Activated T-cell treated with anti-CD3 and anti-CD28 coated beads, Interleukin-2, amount 50 U/mL, for 24 hours (primary cell): ENCODE measurements at regions not wholly inside any gene's neighbourhood (a gene's known extent, or its start where the extent isn't known, plus 50 kb on each side); places are given as distances from the start of the nearest gene placed in this dataset.

Experiments
- DNase-seq: peaks from one replicate; pipeline ENCODE4 v3.0.0-alpha.2; 2020
- H3K27ac Mint-ChIP-seq: 2 replicates; pipeline ENCODE4 v1.8.0; 2020; ENCODE audit warnings: mild to moderate bottlenecking, mixed read lengths
- H3K27me3 Mint-ChIP-seq: 2 replicates; pipeline ENCODE4 v1.8.0; 2020; ENCODE audit warnings: mixed read lengths
- H3K36me3 Mint-ChIP-seq: 2 replicates; pipeline ENCODE4 v1.8.0; 2020; ENCODE audit warnings: low read depth, mixed read lengths
- H3K4me1 Mint-ChIP-seq: 2 replicates; pipeline ENCODE4 v1.8.0; 2020; ENCODE audit warnings: low read depth, mixed read lengths
- H3K4me3 Mint-ChIP-seq: 2 replicates; pipeline ENCODE4 v1.8.0; 2020; ENCODE audit warnings: mild to moderate bottlenecking, moderate library complexity, mixed read lengths
- H3K9me3 Mint-ChIP-seq: 2 replicates; pipeline ENCODE4 v1.8.0; 2020; ENCODE audit warnings: mixed read lengths

DNA sequence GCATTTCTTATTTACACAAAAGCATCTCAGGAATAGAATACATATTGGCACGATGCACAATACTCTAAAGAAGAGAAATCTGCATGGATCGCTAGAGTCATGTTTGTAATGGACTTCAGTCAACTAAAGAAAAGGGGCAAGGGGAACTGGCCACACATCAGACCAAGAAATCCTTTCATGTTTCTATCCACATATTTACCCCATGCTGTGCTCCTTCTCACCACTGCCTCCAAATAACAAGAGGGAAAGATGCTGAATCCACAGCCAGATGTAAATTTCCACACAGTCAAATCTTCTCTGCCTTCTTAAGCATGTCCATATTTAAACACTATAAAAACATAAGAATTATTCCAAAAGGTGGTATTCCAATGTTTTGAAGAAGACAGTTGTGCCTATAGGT lies 67.6 kb downstream of the COX18 start:
- no peak for DNase-seq
- no peaks in the 10 kb centered on the region for H3K36me3 Mint-ChIP-seq
- H3K9me3 Mint-ChIP-seq: no peaks in the 10 kb centered on the region
- no peak overlapping the region for H3K4me3 Mint-ChIP-seq
- no peak overlapping the region for H3K27ac Mint-ChIP-seq
- peaks cover 35% of the 10 kb centered on the region for H3K27me3 Mint-ChIP-seq
- no peaks in the 10 kb centered on the region for H3K4me1 Mint-ChIP-seq

DNA sequence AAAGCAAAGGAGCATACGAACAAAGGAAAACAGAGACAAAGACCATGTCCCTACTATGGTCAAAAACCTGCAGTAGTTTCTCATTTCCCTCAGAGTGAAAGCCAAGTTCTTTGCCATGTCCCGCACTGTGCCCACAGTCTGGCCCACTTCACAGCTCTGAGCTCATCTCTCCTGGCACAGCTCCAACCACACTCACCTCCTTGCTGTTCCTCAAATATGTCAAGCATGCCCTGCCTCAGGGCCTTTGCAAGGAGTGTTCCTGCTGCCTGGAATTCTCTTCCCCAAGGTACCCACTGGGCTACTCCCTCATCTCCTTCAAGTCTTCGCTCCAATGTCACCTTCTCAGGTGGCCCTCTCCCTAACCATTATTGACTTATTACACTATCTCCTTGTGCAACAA lies 72.1 kb downstream of the COX18 start:
- no peak overlapping the region for H3K4me3 Mint-ChIP-seq
- no peaks in the 10 kb centered on the region for H3K9me3 Mint-ChIP-seq
- no peaks in the 10 kb centered on the region for H3K4me1 Mint-ChIP-seq
- H3K36me3 Mint-ChIP-seq: no peaks in the 10 kb centered on the region
- no peak for DNase-seq
- no peak overlapping the region for H3K27ac Mint-ChIP-seq
- peaks cover 19% of the 10 kb centered on the region for H3K27me3 Mint-ChIP-seq

DNA sequence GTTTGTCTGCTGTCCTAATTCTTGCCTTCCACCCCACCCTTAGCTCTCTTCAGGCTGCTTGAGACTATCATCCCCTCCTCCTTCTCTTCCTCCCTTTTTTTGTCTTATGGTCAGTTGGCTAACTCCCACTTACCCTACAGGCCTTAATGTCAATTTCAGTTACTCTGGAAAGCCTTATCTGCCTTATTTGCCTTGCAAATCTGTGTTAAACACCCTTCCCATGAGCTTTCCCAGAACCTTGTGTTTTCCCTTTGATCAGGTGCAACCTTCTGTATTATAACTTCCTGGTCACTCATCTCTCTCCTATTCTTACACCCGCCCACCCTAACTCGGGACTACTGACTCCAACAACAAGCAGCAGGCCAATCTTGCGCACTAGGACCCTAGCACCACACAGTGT lies 74.8 kb downstream of the COX18 start:
- no peak overlapping the region for H3K4me3 Mint-ChIP-seq
- H3K27me3 Mint-ChIP-seq: peaks cover 25% of the 10 kb centered on the region
- H3K9me3 Mint-ChIP-seq: no peaks in the 10 kb centered on the region
- DNase-seq: no peak
- H3K36me3 Mint-ChIP-seq: no peaks in the 10 kb centered on the region
- H3K4me1 Mint-ChIP-seq: no peaks in the 10 kb centered on the region
- H3K27ac Mint-ChIP-seq: no peak overlapping the region

DNA sequence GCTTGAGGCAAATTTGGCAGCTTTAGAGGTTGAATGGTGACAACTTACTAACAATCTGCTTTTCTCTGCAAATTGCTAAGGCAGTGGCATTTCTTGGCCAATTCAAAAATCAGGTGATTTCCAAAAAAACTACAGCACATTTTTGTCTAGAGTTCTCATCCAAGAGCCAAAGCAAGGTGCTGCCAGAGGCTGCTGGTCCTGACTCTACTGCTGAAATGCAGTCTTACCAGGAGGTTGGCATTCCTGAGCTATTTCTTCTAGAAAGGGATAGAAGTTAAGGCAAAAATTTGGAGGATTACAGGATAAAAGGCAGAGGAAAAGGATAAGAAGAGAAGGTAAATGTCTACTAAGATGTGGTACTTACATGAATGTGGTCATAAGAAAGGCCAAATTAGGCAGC lies 75.6 kb downstream of the COX18 start:
- H3K4me1 Mint-ChIP-seq: no peaks in the 10 kb centered on the region
- H3K27me3 Mint-ChIP-seq: peaks cover 25% of the 10 kb centered on the region
- H3K9me3 Mint-ChIP-seq: no peaks in the 10 kb centered on the region
- no peak for DNase-seq
- no peak overlapping the region for H3K4me3 Mint-ChIP-seq
- H3K36me3 Mint-ChIP-seq: no peaks in the 10 kb centered on the region
- H3K27ac Mint-ChIP-seq: no peak overlapping the region

DNA sequence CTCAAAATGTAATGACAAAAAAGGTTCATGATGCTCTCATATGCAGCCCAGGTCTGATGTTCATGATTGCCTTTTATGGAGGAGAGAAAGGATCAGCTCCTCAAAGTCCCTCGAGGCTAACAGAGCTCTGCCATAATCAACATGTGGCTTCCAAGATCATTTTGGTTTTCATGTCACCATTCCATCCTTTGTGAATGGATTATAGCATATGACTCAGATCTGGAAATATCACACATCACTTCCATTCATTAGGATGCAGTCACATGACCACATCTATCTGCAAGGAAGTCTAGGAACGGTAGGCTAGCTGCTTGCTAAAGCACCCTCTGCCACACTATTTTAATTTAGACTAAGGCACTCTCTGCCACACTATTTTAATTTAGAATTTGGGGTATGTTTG lies 77.6 kb downstream of the COX18 start:
- H3K9me3 Mint-ChIP-seq: no peaks in the 10 kb centered on the region
- H3K27ac Mint-ChIP-seq: no peak overlapping the region
- H3K4me3 Mint-ChIP-seq: no peak overlapping the region
- peaks cover 22% of the 10 kb centered on the region for H3K27me3 Mint-ChIP-seq
- no peaks in the 10 kb centered on the region for H3K4me1 Mint-ChIP-seq
- H3K36me3 Mint-ChIP-seq: no peaks in the 10 kb centered on the region
- DNase-seq: no peak

DNA sequence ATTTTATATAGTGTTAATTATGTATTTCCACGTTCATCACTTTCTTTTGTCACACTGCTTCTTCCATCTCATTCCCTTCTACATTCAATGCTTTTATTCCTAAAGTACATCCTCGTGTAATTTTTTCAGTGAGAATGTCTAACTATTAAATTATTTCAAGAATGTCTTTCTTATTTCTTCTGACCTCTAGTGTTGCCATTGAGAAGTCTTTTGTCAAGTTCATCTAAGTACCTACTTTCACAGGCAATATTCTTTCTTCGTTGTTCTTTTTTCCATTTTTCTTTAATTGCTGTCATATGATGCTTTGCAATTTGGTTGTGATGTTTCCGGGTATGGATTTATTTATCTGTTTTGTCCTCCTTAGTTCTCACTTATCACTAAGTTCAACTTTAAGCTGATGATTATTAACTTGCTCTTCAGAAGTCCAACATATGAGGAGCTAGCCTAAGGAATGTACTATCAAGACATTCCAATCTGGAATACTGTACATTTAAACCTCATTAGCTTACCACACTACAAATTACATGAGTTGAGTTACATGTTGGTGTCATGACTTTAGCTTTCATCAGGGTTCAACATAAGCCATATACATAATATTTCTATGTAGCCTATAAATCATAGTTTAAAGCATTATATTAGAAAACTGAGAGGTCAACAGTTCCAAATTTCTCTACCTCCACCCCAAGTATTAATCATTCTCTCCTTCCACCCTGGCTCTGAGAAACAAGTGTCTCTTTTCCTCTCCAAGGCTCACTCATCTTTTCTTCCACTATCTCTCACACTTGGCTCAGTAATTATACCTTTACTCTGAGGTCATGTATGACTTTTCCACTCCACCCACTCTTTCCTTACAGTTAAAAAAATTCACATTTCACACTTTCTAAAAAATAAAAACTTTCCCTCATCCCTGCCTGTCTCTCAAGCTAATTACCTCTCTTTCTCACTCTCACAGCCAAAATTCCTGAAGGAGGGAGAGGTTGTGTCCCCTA lies 81.5 kb downstream of the COX18 start:
- no peaks in the 10 kb centered on the region for H3K9me3 Mint-ChIP-seq
- peaks cover 15% of the 10 kb centered on the region for H3K27me3 Mint-ChIP-seq
- H3K4me3 Mint-ChIP-seq: no peak overlapping the region
- H3K4me1 Mint-ChIP-seq: peaks cover 11% of the 10 kb centered on the region
- no peak for DNase-seq
- no peak overlapping the region for H3K27ac Mint-ChIP-seq
- H3K36me3 Mint-ChIP-seq: no peaks in the 10 kb centered on the region

DNA sequence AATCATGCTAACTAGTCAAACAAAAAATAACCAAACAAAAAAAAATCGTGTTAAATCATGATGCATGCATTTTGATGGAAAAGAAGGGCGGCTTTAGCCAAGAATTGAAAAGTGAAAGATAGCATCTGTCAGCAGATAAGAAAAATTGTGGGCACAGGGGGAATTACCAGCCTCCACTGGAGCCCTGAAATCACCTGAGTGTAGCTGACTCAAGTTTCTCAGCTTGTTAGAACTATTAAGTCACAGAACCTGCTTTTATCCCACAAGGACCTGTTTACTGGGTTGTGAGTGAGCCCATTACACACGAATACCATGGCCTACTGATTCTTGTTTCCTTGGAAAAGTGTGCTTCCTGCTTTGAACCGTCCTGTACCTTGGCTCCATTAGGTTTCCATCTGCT lies 85.2 kb downstream of the COX18 start:
- Mint-ChIP-seq H3K9me3 (no peaks in the 10 kb centered on the region), H3K4me1 (peaks cover 11% of the 10 kb centered on the region), H3K36me3 (no peaks in the 10 kb centered on the region), H3K4me3 (no peak overlapping the region), H3K27ac (no peak overlapping the region), H3K27me3 (no peaks in the 10 kb centered on the region)
- no peak for DNase-seq

DNA sequence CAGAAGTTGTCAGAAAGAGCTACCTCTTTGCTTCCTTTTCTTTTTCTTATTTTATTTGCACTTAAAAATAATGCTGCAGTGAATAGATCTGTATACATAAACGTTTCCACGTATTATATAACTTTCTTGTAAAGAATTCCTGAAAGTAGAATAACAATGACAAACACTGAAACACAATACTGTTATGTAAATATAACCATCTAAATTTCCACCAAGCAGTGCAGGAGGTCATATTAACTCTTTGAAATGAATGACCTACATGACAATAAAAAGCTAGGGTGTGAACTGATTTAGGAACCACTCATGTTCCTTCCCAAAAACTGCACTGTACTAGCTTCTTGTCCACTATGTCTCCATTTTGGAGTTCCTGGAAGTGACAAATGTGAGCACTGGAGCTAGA lies 85.8 kb downstream of the COX18 start:
- no peaks in the 10 kb centered on the region for H3K36me3 Mint-ChIP-seq
- DNase-seq: no peak
- H3K27ac Mint-ChIP-seq: no peak overlapping the region
- peaks cover 12% of the 10 kb centered on the region for H3K4me1 Mint-ChIP-seq
- peaks cover 2% of the 10 kb centered on the region for H3K27me3 Mint-ChIP-seq
- no peaks in the 10 kb centered on the region for H3K9me3 Mint-ChIP-seq
- no peak overlapping the region for H3K4me3 Mint-ChIP-seq

DNA sequence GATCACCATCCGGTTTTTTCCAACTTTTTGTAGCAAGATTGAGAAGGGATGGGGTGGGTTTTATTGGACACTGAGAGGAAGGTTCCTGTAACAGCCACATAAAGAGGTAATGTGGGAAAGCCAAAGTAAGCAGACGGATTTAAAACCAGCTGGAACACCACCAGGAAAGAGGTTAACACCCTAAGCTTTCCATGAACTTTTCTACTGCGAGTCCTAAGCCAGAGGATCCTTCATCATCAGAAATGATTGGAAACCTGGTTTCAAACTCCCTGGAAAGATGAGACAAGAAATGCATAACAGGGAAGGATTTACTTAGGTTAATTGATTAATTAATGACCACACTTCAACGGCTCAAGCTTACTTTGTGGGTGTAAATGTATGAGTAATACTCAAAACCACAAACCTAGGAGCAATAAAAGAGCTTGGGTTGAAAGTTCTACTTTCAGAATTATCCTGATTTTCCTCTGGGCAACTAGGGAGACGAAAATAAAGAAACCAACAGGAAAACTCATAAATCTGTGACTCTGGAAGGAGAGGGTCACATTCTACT lies 91.5 kb downstream of the COX18 start:
- Mint-ChIP-seq H3K9me3 (no peaks in the 10 kb centered on the region), H3K27ac (no peak overlapping the region), H3K27me3 (peaks cover 38% of the 10 kb centered on the region), H3K36me3 (no peaks in the 10 kb centered on the region), H3K4me1 (peaks cover 4% of the 10 kb centered on the region), H3K4me3 (no peak overlapping the region)
- DNase-seq: no peak

DNA sequence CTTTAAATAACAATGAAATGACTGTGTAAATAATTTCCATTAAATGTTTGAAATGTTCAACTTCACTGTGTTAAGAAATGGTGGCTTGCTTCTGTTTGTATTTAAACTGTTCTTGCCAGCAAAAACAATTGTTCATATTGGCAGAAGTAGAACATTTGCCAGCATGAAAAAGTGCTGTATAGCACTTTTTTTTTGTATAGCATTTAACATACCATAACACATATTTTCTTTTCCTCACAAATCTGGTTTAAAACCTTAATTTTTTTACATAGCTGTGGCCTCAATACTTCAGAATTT lies 94.1 kb downstream of the COX18 start:
- no peak for DNase-seq
- Mint-ChIP-seq H3K27ac (no peak overlapping the region), H3K9me3 (no peaks in the 10 kb centered on the region), H3K4me3 (no peak overlapping the region), H3K27me3 (peaks cover 57% of the 10 kb centered on the region), H3K36me3 (no peaks in the 10 kb centered on the region), H3K4me1 (peaks cover 4% of the 10 kb centered on the region)

DNA sequence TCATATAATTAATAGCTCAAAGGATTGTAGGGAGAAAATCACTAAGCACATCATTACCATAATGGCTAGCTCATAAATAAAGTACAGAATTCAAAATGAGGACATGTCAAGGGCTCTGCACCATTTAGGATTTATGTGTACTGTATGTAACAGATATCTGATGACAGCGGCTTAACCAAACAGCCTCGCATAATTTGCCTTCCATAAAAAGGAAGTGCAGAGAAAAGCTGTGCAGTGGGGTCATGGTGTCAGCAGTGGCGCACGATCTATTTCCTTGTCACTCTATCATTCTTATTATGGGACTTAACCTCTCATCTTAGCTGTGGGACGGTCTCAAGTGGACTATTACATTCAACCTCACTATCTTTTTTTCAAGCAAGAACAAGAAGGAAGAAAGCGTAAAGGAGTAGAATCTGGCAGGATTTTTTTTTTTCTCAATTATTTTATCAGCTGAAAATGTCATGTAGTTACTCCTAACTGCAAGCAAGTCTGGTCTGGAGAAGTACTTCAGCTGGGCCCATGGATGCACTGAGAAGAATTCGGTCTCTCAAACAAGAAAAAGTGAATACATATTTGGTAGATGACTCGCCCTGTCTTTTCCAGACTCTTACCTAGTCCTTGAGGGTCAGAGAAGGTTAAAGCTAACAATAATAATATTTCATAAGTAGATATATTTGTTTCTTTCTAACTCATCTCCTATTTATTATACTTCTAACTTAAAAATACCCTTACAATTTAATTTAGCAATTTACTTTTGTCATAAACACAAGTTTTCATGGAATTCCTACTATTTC lies 94.6 kb downstream of the COX18 start:
- H3K4me3 Mint-ChIP-seq: no peak overlapping the region
- peaks cover 4% of the 10 kb centered on the region for H3K4me1 Mint-ChIP-seq
- no peak for DNase-seq
- no peaks in the 10 kb centered on the region for H3K36me3 Mint-ChIP-seq
- no peak overlapping the region for H3K27ac Mint-ChIP-seq
- H3K27me3 Mint-ChIP-seq: peaks cover 62% of the 10 kb centered on the region
- H3K9me3 Mint-ChIP-seq: no peaks in the 10 kb centered on the region

DNA sequence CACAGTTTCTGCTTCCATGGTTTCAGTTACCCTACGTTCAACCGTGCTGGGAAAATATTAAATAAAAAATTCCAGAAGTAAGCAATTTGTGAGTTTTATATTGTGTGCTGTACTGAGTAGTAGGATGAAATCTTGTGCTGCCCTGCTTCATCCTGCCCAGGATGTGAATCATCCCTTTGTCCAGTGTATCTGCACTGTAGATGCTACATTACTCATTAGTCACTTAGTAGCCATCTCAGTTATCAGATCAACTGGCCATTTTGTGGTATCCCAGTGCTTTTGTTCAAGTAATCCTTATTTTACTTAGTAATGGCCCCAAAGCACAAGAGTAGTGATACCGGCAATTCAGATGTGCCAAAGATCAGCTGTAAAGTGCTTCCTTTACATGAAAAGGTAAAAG lies 97.9 kb downstream of the COX18 start:
- no peak overlapping the region for H3K27ac Mint-ChIP-seq
- peaks cover 44% of the 10 kb centered on the region for H3K27me3 Mint-ChIP-seq
- no peaks in the 10 kb centered on the region for H3K9me3 Mint-ChIP-seq
- H3K4me1 Mint-ChIP-seq: peaks cover 2% of the 10 kb centered on the region
- no peak overlapping the region for H3K4me3 Mint-ChIP-seq
- H3K36me3 Mint-ChIP-seq: no peaks in the 10 kb centered on the region
- DNase-seq: no peak

DNA sequence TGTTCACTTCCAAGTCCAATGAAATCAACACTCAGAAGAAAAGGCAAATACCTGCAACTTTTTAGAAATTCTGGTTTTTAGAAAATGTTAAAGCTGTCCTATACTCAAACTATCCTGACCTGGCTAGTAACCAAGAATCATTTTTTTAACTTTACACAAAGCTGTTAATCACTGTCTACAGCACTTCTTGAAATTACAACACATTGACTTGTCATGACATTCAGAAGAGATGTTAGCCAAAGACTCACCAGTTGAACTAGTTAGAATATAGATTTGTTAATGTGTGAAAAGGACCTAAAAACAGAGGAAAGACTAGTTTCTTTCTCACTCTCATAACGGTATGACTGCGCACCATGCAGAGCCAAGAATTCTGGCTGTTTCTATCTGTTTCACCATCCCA lies 98.8 kb downstream of the COX18 start:
- no peaks in the 10 kb centered on the region for H3K36me3 Mint-ChIP-seq

DNA sequence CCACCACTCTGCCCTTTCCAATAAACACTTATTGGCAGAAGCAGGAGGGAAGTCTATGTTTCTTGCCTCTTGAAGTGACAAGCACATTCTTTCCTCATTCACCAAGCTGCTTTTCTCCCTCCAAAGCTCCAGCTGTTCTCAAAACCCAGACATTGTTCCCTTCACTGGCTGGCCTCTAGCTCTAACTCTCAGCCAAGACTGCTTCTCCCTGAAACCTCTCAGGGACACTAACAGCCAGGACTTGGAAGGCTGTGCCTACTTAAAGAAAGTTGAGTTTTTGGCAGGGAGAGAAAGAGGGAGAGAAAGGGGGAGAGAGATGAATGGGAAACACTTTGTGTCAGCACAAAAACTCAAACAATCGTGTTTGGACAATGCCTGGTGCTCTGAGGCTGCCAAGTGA lies 99.5 kb downstream of the COX18 start:
- Mint-ChIP-seq H3K27ac (no peak overlapping the region), H3K9me3 (no peaks in the 10 kb centered on the region), H3K36me3 (no peaks in the 10 kb centered on the region), H3K4me1 (peaks cover 2% of the 10 kb centered on the region), H3K27me3 (peaks cover 35% of the 10 kb centered on the region), H3K4me3 (no peak overlapping the region)
- no peak for DNase-seq

More for the DNA sequence above, 98.8 kb downstream of the COX18 start:
- Mint-ChIP-seq H3K4me1 (peaks cover 2% of the 10 kb centered on the region), H3K27me3 (peaks cover 38% of the 10 kb centered on the region), H3K9me3 (no peaks in the 10 kb centered on the region), H3K4me3 (no peak overlapping the region), H3K27ac (no peak overlapping the region)
- no peak for DNase-seq

DNA sequence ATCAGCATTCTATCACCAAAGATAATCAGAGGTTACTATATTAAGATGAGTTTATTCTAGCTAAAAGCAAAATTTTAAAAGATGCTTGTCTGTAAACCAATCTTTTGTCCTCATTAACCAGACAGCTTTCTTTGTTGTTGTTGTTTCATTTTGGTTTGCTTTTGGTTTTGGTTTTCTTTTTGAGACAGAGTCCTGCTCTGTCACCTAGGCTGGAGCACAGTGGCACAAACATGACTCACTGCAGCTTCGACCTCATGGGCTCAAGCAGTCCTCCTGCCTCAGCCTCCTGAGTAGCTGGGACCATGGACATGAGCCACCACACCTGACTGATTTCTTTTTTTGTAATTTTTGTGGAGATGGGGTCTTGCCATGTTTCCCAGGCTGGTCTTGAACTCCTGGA lies 102.9 kb downstream of the COX18 start:
- H3K4me3 Mint-ChIP-seq: no peak overlapping the region
- peaks cover 3% of the 10 kb centered on the region for H3K4me1 Mint-ChIP-seq
- H3K9me3 Mint-ChIP-seq: peaks cover 15% of the 10 kb centered on the region
- H3K27ac Mint-ChIP-seq: no peak overlapping the region
- no peaks in the 10 kb centered on the region for H3K36me3 Mint-ChIP-seq
- DNase-seq: no peak
- H3K27me3 Mint-ChIP-seq: peaks cover 24% of the 10 kb centered on the region
